ENCODE measurements at regions not wholly inside any gene's neighbourhood (a gene's known extent, or its start where the extent isn't known, plus 50 kb on each side); places are given as distances from the start of the nearest gene placed in this dataset.

- DNase-seq (ENCODE audit: low read depth, low spot score), result no peak
Observed at GRCh38 chr2:226655871-226656270, 143.7 kb downstream of the IRS1 start.

GRCh38 chr2:226652983-226653765, 146.4 kb downstream of the IRS1 start:
- no peak for DNase-seq (ENCODE audit: low read depth, low spot score)
- H3K27ac ChIP-seq, result peak overlapping the region; percentile 80

More at GRCh38 chr2:226655871-226656270, 143.7 kb downstream of the IRS1 start:
- no peak overlapping the region for H3K27ac ChIP-seq

GRCh38 chr2:226652369-226652768, 147.3 kb downstream of the IRS1 start:
- peak overlapping the region; percentile 80 for H3K27ac ChIP-seq
- DNase-seq (ENCODE audit: low read depth, low spot score), result peak; percentile 81

GRCh38 chr2:226649871-226650660, 149.6 kb downstream of the IRS1 start:
- peak; percentile 99 for DNase-seq (ENCODE audit: low read depth, low spot score)
- peak overlapping the region; percentile 80 for H3K27ac ChIP-seq

- no peak for DNase-seq (ENCODE audit: low read depth, low spot score)
- peak overlapping the region; percentile 80 for H3K27ac ChIP-seq
Observed at GRCh38 chr2:226649201-226649600, 150.4 kb downstream of the IRS1 start.

- no peak for DNase-seq (ENCODE audit: low read depth, low spot score)
- H3K27ac ChIP-seq, result no peak overlapping the region
Observed at GRCh38 chr2:226647621-226648518, 151.8 kb downstream of the IRS1 start.

GRCh38 chr2:226644399-226644865, 155.2 kb downstream of the IRS1 start:
- no peak overlapping the region for H3K27ac ChIP-seq
- DNase-seq (ENCODE audit: low read depth, low spot score), result no peak

GRCh38 chr2:226643946-226644282, 155.7 kb downstream of the IRS1 start:
- no peak overlapping the region for H3K27ac ChIP-seq
- no peak for DNase-seq (ENCODE audit: low read depth, low spot score)

- H3K27ac ChIP-seq, result no peak overlapping the region
Observed at GRCh38 chr2:226643030-226643945, 156.3 kb downstream of the IRS1 start.

GRCh38 chr2:226641008-226641407, 158.6 kb downstream of the IRS1 start:
- no peak for DNase-seq (ENCODE audit: low read depth, low spot score)
- H3K27ac ChIP-seq, result no peak overlapping the region

More at GRCh38 chr2:226643030-226643945, 156.3 kb downstream of the IRS1 start:
- no peak for DNase-seq (ENCODE audit: low read depth, low spot score)

GRCh38 chr2:226640501-226640900, 159.1 kb downstream of the IRS1 start:
- no peak for DNase-seq (ENCODE audit: low read depth, low spot score)
- H3K27ac ChIP-seq, result no peak overlapping the region

GRCh38 chr2:226639550-226639949, 160.1 kb downstream of the IRS1 start:
- H3K27ac ChIP-seq, result no peak overlapping the region
- DNase-seq (ENCODE audit: low read depth, low spot score), result no peak

GRCh38 chr2:226638576-226638975, 161.0 kb downstream of the IRS1 start:
- no peak for DNase-seq (ENCODE audit: low read depth, low spot score)
- H3K27ac ChIP-seq, result no peak overlapping the region

- H3K27ac ChIP-seq, result no peak overlapping the region
- no peak for DNase-seq (ENCODE audit: low read depth, low spot score)
Observed at GRCh38 chr2:226637383-226637782, 162.2 kb downstream of the IRS1 start.

GRCh38 chr2:226636586-226636985, 163.0 kb downstream of the IRS1 start:
- no peak for DNase-seq (ENCODE audit: low read depth, low spot score)
- H3K27ac ChIP-seq, result no peak overlapping the region

- H3K27ac ChIP-seq, result no peak overlapping the region
Observed at GRCh38 chr2:226634943-226635604, 164.5 kb downstream of the IRS1 start.

GRCh38 chr2:226631671-226632070, 167.9 kb downstream of the IRS1 start:
- H3K27ac ChIP-seq, result no peak overlapping the region
- no peak for DNase-seq (ENCODE audit: low read depth, low spot score)

More at GRCh38 chr2:226634943-226635604, 164.5 kb downstream of the IRS1 start:
- no peak for DNase-seq (ENCODE audit: low read depth, low spot score)

GRCh38 chr2:226631187-226631586, 168.4 kb downstream of the IRS1 start:
- no peak overlapping the region for H3K27ac ChIP-seq
- DNase-seq (ENCODE audit: low read depth, low spot score), result no peak

- no peak overlapping the region for H3K27ac ChIP-seq
- DNase-seq (ENCODE audit: low read depth, low spot score), result no peak
Observed at GRCh38 chr2:226625946-226626345, 173.7 kb downstream of the IRS1 start.

Data from epithelial cell of prostate (primary cell).